C1 segment of cervical spinal cord (tissue), 14 donors: ENCODE measurements at regions not wholly inside any gene's neighbourhood (a gene's known extent, or its start where the extent isn't known, plus 50 kb on each side); places are given as distances from the start of the nearest gene placed in this dataset.

Experiments
- DNase-seq, 14 donors: peaks; one replicate each; lab custom pipeline; 2025; lab: John Stamatoyannopoulos, UW

GRCh38 chr3:176562331-176562730 is 635.0 kb downstream of the TBL1XR1 start:
- peak in 2 of 14 donors; percentile 3 to 82 for DNase-seq

- DNase-seq = peak in 3 of 14 donors; percentile 2 to 84 (median 12)
Measured at GRCh38 chr3:176561826-176562225, 635.5 kb downstream of the TBL1XR1 start.

- DNase-seq = no peak
Measured at GRCh38 chr3:176554791-176555654, 642.3 kb downstream of the TBL1XR1 start.

- DNase-seq = no peak
Measured at GRCh38 chr3:176554264-176554663, 643.0 kb downstream of the TBL1XR1 start.

- no peak for DNase-seq
Measured at GRCh38 chr3:176526942-176527341, 670.3 kb downstream of the TBL1XR1 start.

GRCh38 chr3:176526225-176526624 is 671.1 kb downstream of the TBL1XR1 start:
- DNase-seq = no peak

GRCh38 chr3:176523114-176523513 is 674.2 kb downstream of the TBL1XR1 start:
- DNase-seq = no peak

- DNase-seq = no peak
Measured at GRCh38 chr3:176522436-176522835, 674.8 kb downstream of the TBL1XR1 start.

GRCh38 chr3:176521531-176522175 is 675.6 kb downstream of the TBL1XR1 start:
- DNase-seq = no peak

- DNase-seq = peak in 1 of 14 donors; percentile 2
Measured at GRCh38 chr3:176514297-176514696, 683.0 kb downstream of the TBL1XR1 start.

GRCh38 chr3:176513604-176514003 is 683.7 kb downstream of the TBL1XR1 start:
- DNase-seq = no peak

- no peak for DNase-seq
Measured at GRCh38 chr3:176512037-176512436, 685.2 kb downstream of the TBL1XR1 start.

- no peak for DNase-seq
Measured at GRCh38 chr3:176510097-176510496, 687.2 kb downstream of the TBL1XR1 start.

GRCh38 chr3:176505878-176506621 is 691.2 kb downstream of the TBL1XR1 start:
- DNase-seq = peak in 1 of 14 donors; percentile 1

- DNase-seq = no peak
Measured at GRCh38 chr3:176491084-176491483, 706.2 kb downstream of the TBL1XR1 start.

- DNase-seq = no peak
Measured at GRCh38 chr3:176490357-176490756, 706.9 kb downstream of the TBL1XR1 start.

GRCh38 chr3:176479248-176479647 is 718.0 kb downstream of the TBL1XR1 start:
- no peak for DNase-seq

GRCh38 chr3:176469694-176470205 is 727.5 kb downstream of the TBL1XR1 start:
- no peak for DNase-seq

GRCh38 chr3:176463610-176464009 is 733.7 kb downstream of the TBL1XR1 start:
- DNase-seq = no peak

- DNase-seq = no peak
Measured at GRCh38 chr3:176447369-176447768, 749.9 kb downstream of the TBL1XR1 start.

GRCh38 chr3:176442326-176442725 is 755.0 kb downstream of the TBL1XR1 start:
- DNase-seq = no peak

- no peak for DNase-seq
Measured at GRCh38 chr3:176439729-176440128, 757.6 kb downstream of the TBL1XR1 start.
